HK-2 (cell line): ENCODE measurements at regions not wholly inside any gene's neighbourhood (a gene's known extent, or its start where the extent isn't known, plus 50 kb on each side); places are given as distances from the start of the nearest gene placed in this dataset.

Experiments
- DNase-seq: peaks from one replicate; pipeline ENCODE4 v3.0.0-alpha.2; 2018; ENCODE audit not compliant: unreplicated experiment

GRCh38 chr15:31974154-31974794, 56.0 kb upstream of the CHRNA7 start:
- no peak for DNase-seq

GRCh38 chr15:31974855-31975829, 55.2 kb upstream of the CHRNA7 start:
- DNase-seq = peak; percentile 18

DNA sequence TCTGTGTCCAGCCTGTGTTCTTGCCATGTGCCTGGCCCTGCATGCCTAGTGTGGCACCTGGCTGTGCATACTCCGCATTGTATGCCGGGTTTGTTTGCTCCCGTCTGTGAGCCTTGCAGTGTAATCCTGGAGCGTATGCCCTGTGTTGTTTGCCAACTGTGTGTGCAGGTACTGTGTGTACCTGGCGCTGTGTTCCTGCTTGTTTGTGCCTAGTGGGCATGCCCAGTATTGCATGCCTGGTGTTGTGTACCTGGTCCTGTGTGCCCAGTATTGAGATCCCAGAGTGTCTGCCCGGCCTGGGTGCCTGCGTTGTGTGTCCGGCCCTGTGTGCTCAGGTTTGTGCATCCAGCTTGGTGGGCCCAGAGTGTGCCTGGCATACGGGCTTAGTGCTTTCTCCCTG, 54.5 kb upstream of the CHRNA7 start:
- no peak for DNase-seq

DNA sequence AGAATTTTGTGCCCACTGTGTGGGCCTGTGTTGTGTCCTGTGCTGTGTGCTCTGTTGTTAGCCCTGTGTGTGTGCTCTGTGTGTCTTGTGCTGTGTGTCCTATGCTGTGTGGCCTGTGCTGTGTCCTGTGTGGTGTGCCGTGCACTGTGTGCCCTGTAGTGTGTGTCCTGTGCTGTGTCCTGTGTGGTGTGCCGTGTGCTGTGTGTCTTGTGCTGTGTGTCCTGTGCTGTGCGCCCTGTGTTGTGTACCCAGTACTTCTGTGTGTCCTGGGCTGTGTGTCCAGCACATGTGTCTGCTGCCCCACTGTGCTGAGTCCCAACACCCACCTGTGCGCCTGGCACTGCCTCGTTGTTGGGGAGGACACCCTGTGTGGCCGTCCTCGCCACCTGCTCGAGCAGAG, 53.2 kb upstream of the CHRNA7 start:
- DNase-seq = no peak

GRCh38 chr15:31977812-31978661, 52.3 kb upstream of the CHRNA7 start:
- DNase-seq = peak; percentile 57
